Right renal cortex interstitium (tissue), 3 donors: ENCODE measurements at regions not wholly inside any gene's neighbourhood (a gene's known extent, or its start where the extent isn't known, plus 50 kb on each side); places are given as distances from the start of the nearest gene placed in this dataset.
A peak's percentile ranks its signal among the peaks of the same experiment; 100 is the strongest.
"Not testable (repeated sequence)": the region's sequence is repeated elsewhere in the genome, so short reads cannot be mapped to it uniquely, and the experiment has no call there.

Experiments used
- DNase-seq, 3 donors: peaks; one replicate each; pipeline ENCODE4 v3.0.0-alpha.2; 2013; ENCODE audit warnings: low read depth in 3 of 3, low spot score in 2 of 3

- no peak for DNase-seq
Measured at GRCh38 chrX:54615109-54615508, 85.1 kb downstream of the GNL3L start.

GRCh38 chrX:54633641-54634040 lies 103.6 kb downstream of the GNL3L start:
- no peak for DNase-seq

- no peak for DNase-seq
Measured at GRCh38 chrX:54639018-54639345, 109.0 kb downstream of the GNL3L start.

- peak; percentile 82 to 87 (median 86) for DNase-seq
Measured at GRCh38 chrX:54639346-54640102, 109.5 kb downstream of the GNL3L start.

- DNase-seq, result peak in 1 of 3 donors; percentile 1
Measured at GRCh38 chrX:54640103-54640690, 110.2 kb downstream of the GNL3L start.

GRCh38 chrX:54640736-54641135 lies 110.7 kb downstream of the GNL3L start:
- DNase-seq, result peak in 1 of 3 donors; percentile 29

GRCh38 chrX:54641530-54641929 lies 111.5 kb downstream of the GNL3L start:
- DNase-seq, result no peak

- DNase-seq, result not testable (repeated sequence)
Measured at GRCh38 chrX:54647607-54648006, 117.6 kb downstream of the GNL3L start.

GRCh38 chrX:54659547-54659946 lies 129.5 kb downstream of the GNL3L start:
- no peak for DNase-seq

- DNase-seq, result no peak
Measured at GRCh38 chrX:54675762-54676161, 122.3 kb downstream of the ITIH6 start.

- peak in 1 of 3 donors; percentile 5 for DNase-seq
Measured at GRCh38 chrX:54695231-54695630, 102.8 kb downstream of the ITIH6 start.

- DNase-seq, result no peak
Measured at GRCh38 chrX:54695816-54696487, 102.1 kb downstream of the ITIH6 start.
